ENCODE measurements at regions not wholly inside any gene's neighbourhood (a gene's known extent, or its start where the extent isn't known, plus 50 kb on each side); places are given as distances from the start of the nearest gene placed in this dataset.

DNA sequence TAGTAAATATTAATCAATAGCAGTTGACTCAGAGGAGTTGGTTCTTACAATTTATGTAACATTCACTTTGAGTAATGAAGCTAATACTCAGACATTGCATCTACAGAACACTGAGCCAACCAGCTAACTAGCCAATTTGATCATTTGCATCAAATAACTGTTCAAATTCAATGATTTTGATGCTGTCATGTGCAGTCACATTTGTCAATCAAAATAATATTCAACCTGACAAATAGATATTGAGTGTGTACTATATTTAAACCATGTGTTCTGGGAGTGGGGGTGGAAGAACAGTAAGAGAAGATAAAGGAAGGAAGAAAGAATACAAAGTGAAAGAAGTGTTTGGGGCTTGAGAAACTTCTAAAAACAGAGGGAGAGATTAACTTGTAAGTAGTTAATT lies 277.2 kb upstream of the ARHGEF26 start:
- no peaks in the 10 kb centered on the region for H3K27me3 ChIP-seq (ENCODE audit: control insufficient read depth, insufficient read depth, low read length)
- CTCF ChIA-PET: no interaction called here
- no peak for ATAC-seq
- in situ Hi-C loops (cut with HindIII; ENCODE audit: low pct_unique_long_range_greater_than_20kb, low sequenced_read_pairs): no loop called here
- POLR2A ChIA-PET: no interaction called here
- TF ChIP-seq POLR2AphosphoS5 (IDR thresholded peaks at IDR 0.05; ENCODE audit: low read depth, low read length) (no peak), TCF7L2 (IDR thresholded peaks at IDR 0.05; ENCODE audit: low read depth, low read length) (no peak), SIN3A (IDR thresholded peaks at IDR 0.05; ENCODE audit: borderline replicate concordance, insufficient read depth, low read depth, low read length) (no peak)
- TF ChIP-seq, protein P1, sequence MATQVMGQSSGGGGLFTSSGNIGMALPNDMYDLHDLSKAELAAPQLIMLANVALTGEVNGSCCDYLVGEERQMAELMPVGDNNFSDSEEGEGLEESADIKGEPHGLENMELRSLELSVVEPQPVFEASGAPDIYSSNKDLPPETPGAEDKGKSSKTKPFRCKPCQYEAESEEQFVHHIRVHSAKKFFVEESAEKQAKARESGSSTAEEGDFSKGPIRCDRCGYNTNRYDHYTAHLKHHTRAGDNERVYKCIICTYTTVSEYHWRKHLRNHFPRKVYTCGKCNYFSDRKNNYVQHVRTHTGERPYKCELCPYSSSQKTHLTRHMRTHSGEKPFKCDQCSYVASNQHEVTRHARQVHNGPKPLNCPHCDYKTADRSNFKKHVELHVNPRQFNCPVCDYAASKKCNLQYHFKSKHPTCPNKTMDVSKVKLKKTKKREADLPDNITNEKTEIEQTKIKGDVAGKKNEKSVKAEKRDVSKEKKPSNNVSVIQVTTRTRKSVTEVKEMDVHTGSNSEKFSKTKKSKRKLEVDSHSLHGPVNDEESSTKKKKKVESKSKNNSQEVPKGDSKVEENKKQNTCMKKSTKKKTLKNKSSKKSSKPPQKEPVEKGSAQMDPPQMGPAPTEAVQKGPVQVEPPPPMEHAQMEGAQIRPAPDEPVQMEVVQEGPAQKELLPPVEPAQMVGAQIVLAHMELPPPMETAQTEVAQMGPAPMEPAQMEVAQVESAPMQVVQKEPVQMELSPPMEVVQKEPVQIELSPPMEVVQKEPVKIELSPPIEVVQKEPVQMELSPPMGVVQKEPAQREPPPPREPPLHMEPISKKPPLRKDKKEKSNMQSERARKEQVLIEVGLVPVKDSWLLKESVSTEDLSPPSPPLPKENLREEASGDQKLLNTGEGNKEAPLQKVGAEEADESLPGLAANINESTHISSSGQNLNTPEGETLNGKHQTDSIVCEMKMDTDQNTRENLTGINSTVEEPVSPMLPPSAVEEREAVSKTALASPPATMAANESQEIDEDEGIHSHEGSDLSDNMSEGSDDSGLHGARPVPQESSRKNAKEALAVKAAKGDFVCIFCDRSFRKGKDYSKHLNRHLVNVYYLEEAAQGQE (IDR thresholded peaks at IDR 0.05; ENCODE audit: insufficient read depth in 1 of 2, low read depth in 2 of 2, low read length in 1 of 2): no peak
- TF ChIP-seq, protein P2, sequence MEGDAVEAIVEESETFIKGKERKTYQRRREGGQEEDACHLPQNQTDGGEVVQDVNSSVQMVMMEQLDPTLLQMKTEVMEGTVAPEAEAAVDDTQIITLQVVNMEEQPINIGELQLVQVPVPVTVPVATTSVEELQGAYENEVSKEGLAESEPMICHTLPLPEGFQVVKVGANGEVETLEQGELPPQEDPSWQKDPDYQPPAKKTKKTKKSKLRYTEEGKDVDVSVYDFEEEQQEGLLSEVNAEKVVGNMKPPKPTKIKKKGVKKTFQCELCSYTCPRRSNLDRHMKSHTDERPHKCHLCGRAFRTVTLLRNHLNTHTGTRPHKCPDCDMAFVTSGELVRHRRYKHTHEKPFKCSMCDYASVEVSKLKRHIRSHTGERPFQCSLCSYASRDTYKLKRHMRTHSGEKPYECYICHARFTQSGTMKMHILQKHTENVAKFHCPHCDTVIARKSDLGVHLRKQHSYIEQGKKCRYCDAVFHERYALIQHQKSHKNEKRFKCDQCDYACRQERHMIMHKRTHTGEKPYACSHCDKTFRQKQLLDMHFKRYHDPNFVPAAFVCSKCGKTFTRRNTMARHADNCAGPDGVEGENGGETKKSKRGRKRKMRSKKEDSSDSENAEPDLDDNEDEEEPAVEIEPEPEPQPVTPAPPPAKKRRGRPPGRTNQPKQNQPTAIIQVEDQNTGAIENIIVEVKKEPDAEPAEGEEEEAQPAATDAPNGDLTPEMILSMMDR (IDR thresholded peaks at IDR 0.05): no peak
- DNase-seq (ENCODE audit: low read depth, low spot score): no peak
- BruUV-seq (replicated peaks): no TSS peak
- no peak overlapping the region for H3K27ac ChIP-seq (ENCODE audit: low read length)
- H3K36me3 ChIP-seq (ENCODE audit: control insufficient read depth, insufficient read depth, low read length): no peaks in the 10 kb centered on the region
- H3K4me1 ChIP-seq (ENCODE audit: control insufficient read depth, insufficient read depth, low read length): no peaks in the 10 kb centered on the region
- no peak overlapping the region for H3K4me3 ChIP-seq (ENCODE audit: low read depth in 2 of 2, low read length in 2 of 2)
- H3K9me3 ChIP-seq (ENCODE audit: control insufficient read depth, insufficient read depth, low read depth, low read length): no peaks in the 10 kb centered on the region
- intact Hi-C loops (cut with micrococcal nuclease; ENCODE audit: unreplicated experiment): no loop called here

DNA sequence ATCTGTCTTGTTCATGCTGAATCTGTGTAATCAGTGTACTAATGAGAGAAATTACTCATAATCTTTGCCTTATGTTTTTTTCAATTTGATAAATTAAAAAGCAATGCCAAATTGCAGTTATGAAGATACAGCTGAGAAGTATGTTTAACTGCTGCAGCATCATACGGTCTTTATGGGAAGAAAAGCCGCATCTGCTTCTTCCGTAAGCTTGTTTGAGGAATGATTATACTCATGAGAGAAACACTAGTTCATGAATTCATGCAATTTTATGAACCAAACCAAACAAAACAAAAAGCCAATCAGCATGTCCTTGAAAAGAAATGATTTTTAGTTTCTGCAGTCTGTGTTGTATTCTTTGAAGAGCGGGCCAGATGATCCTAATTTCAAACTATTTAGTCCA lies 275.9 kb upstream of the ARHGEF26 start:
- no peak overlapping the region for H3K27ac ChIP-seq (ENCODE audit: low read length)
- no TSS peak for BruUV-seq (replicated peaks)
- CTCF ChIA-PET: no interaction called here
- no peaks in the 10 kb centered on the region for H3K4me1 ChIP-seq (ENCODE audit: control insufficient read depth, insufficient read depth, low read length)
- in situ Hi-C loops (cut with HindIII; ENCODE audit: low pct_unique_long_range_greater_than_20kb, low sequenced_read_pairs) (no loop called here), intact Hi-C loops (cut with micrococcal nuclease; ENCODE audit: unreplicated experiment) (no loop called here)
- H3K9me3 ChIP-seq (ENCODE audit: control insufficient read depth, insufficient read depth, low read depth, low read length): no peaks in the 10 kb centered on the region
- H3K27me3 ChIP-seq (ENCODE audit: control insufficient read depth, insufficient read depth, low read length): no peaks in the 10 kb centered on the region
- POLR2A ChIA-PET: no interaction called here
- H3K4me3 ChIP-seq (ENCODE audit: low read depth in 2 of 2, low read length in 2 of 2): no peak overlapping the region
- DNase-seq (ENCODE audit: low read depth, low spot score) (no peak), ATAC-seq (no peak)
- no peak for TF ChIP-seq POLR2AphosphoS5 (IDR thresholded peaks at IDR 0.05; ENCODE audit: low read depth, low read length)
- no peak for TF ChIP-seq TCF7L2 (IDR thresholded peaks at IDR 0.05; ENCODE audit: low read depth, low read length)
- TF ChIP-seq, protein P1 (IDR thresholded peaks at IDR 0.05; ENCODE audit: insufficient read depth in 1 of 2, low read depth in 2 of 2, low read length in 1 of 2): no peak
- TF ChIP-seq, protein P2 (IDR thresholded peaks at IDR 0.05): no peak
- no peak for TF ChIP-seq SIN3A (IDR thresholded peaks at IDR 0.05; ENCODE audit: borderline replicate concordance, insufficient read depth, low read depth, low read length)
- no peaks in the 10 kb centered on the region for H3K36me3 ChIP-seq (ENCODE audit: control insufficient read depth, insufficient read depth, low read length)

Measured in Panc1 (cell line).